ENCODE measurements at regions not wholly inside any gene's neighbourhood (a gene's known extent, or its start where the extent isn't known, plus 50 kb on each side); places are given as distances from the start of the nearest gene placed in this dataset.

DNA sequence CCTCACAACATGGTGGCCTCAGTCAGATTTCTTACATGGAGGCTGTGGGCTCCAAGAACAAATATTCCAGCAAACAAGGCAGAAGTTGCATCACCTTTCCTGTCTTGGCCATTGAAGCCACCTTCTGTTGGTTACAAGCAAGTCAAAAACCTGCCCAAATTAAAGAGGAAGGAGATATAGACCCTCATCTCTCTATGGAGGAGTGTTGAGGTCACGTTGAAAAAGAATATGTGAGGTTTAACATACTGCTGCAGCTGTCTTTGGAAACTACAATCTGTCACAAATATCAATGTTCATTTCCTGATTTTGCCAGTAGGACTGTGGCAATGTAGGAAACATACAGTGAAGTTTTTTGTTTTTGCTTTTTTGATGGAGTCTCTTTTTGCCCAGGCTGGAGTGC is 211.4 kb downstream of the COPRS start:
- Histone ChIP-seq H4K20me1 (ENCODE audit: low read depth) (no peaks in the 10 kb centered on the region), H3K27ac (no peak overlapping the region), H3K9ac (no peak overlapping the region), H3K36me3 (no peaks in the 10 kb centered on the region), H2AFZ (replicated peaks) (no peak overlapping the region), H3K4me3 (no peak overlapping the region), H3F3A (ENCODE audit: low read depth) (no peaks in the 10 kb centered on the region), H3K4me2 (no peak overlapping the region), H3K4me1 (no peaks in the 10 kb centered on the region), H3K27me3 (no peaks in the 10 kb centered on the region), H3K79me2 (ENCODE audit: low read depth) (no peaks in the 10 kb centered on the region), H3K9me3 (ENCODE audit: low read depth) (no peaks in the 10 kb centered on the region)
- H3K27me3 Mint-ChIP-seq (ENCODE audit: insufficient read depth, low read depth), result peaks cover 5% of the 10 kb centered on the region
- H3K27ac Mint-ChIP-seq, result no peak overlapping the region
- H3K4me3 Mint-ChIP-seq, result no peak overlapping the region
- peaks cover 32% of the 10 kb centered on the region for H3K9me3 Mint-ChIP-seq
- no peaks in the 10 kb centered on the region for H3K4me1 Mint-ChIP-seq
- H3K36me3 Mint-ChIP-seq, result peaks cover 1% of the 10 kb centered on the region
- TF ChIP-seq EZH2 (IDR thresholded peaks at IDR 0.05), result no peak
- TF ChIP-seq CTCF (IDR thresholded peaks at IDR 0.05), result no peak
- TF ChIP-seq EZH2phosphoT487 (IDR thresholded peaks at IDR 0.05), result no peak
- no peak for DNase-seq (ENCODE audit: low spot score)

- Histone ChIP-seq H2AFZ (replicated peaks) (no peak overlapping the region), H3K36me3 (no peaks in the 10 kb centered on the region), H3K4me1 (no peaks in the 10 kb centered on the region), H3K9me3 (ENCODE audit: low read depth) (no peaks in the 10 kb centered on the region), H3F3A (ENCODE audit: low read depth) (no peaks in the 10 kb centered on the region), H3K4me2 (no peak overlapping the region), H3K4me3 (no peak overlapping the region), H3K79me2 (ENCODE audit: low read depth) (no peaks in the 10 kb centered on the region), H4K20me1 (ENCODE audit: low read depth) (no peaks in the 10 kb centered on the region), H3K9ac (no peak overlapping the region), H3K27ac (no peak overlapping the region), H3K27me3 (no peaks in the 10 kb centered on the region)
- Mint-ChIP-seq H3K27ac (no peak overlapping the region), H3K4me3 (no peak overlapping the region), H3K27me3 (ENCODE audit: insufficient read depth, low read depth) (peaks cover 4% of the 10 kb centered on the region), H3K4me1 (no peaks in the 10 kb centered on the region), H3K36me3 (peaks cover 1% of the 10 kb centered on the region), H3K9me3 (peaks cover 34% of the 10 kb centered on the region)
- DNase-seq (ENCODE audit: low spot score), result no peak
- TF ChIP-seq EZH2phosphoT487 (IDR thresholded peaks at IDR 0.05), result no peak
- TF ChIP-seq EZH2 (IDR thresholded peaks at IDR 0.05), result no peak
- TF ChIP-seq CTCF (IDR thresholded peaks at IDR 0.05), result no peak
Measured at GRCh38 chr17:31646642-31647041, 212.4 kb downstream of the COPRS start.

DNA sequence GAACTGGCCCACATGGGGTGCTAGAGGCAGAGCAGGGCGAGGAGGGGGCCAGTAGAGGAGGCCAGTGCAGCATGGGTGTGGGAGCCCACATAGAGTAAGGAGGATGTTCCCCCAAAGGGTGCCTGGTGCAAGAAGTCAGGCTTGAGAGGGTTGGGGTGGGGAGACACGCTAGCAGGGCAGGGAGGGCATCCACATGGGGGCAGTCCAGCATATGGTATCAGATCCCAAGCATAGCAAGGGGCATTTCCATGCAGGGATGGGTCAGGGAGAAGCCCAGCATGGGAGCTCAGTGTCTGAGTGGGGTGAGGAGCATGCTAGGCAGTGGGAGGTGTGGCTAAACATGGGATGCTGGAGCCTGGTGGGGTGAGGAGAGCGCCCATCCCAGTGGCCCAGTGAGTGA is 213.7 kb downstream of the COPRS start:
- DNase-seq (ENCODE audit: low spot score), result no peak
- H3K27ac ChIP-seq, result no peak overlapping the region
- H3K9me3 Mint-ChIP-seq, result peaks cover 39% of the 10 kb centered on the region

More for the DNA sequence above, 213.7 kb downstream of the COPRS start:
- Mint-ChIP-seq H3K27ac (no peak overlapping the region), H3K36me3 (peaks cover 1% of the 10 kb centered on the region), H3K4me1 (no peaks in the 10 kb centered on the region), H3K4me3 (no peak overlapping the region), H3K27me3 (ENCODE audit: insufficient read depth, low read depth) (peaks cover 5% of the 10 kb centered on the region)
- Histone ChIP-seq H3K4me1 (no peaks in the 10 kb centered on the region), H3F3A (ENCODE audit: low read depth) (no peaks in the 10 kb centered on the region), H3K9me3 (ENCODE audit: low read depth) (no peaks in the 10 kb centered on the region), H3K4me2 (no peak overlapping the region), H3K27me3 (no peaks in the 10 kb centered on the region), H3K79me2 (ENCODE audit: low read depth) (no peaks in the 10 kb centered on the region), H2AFZ (replicated peaks) (no peak overlapping the region), H3K4me3 (no peak overlapping the region), H3K9ac (no peak overlapping the region), H3K36me3 (no peaks in the 10 kb centered on the region), H4K20me1 (ENCODE audit: low read depth) (no peaks in the 10 kb centered on the region)
- TF ChIP-seq CTCF (IDR thresholded peaks at IDR 0.05) (no peak), EZH2phosphoT487 (IDR thresholded peaks at IDR 0.05) (no peak), EZH2 (IDR thresholded peaks at IDR 0.05) (no peak)
